ENCODE measurements at regions not wholly inside any gene's neighbourhood (a gene's known extent, or its start where the extent isn't known, plus 50 kb on each side); places are given as distances from the start of the nearest gene placed in this dataset.
"Not testable (repeated sequence)": the region's sequence is repeated elsewhere in the genome, so short reads cannot be mapped to it uniquely, and the experiment has no call there.

- not testable (repeated sequence) for H3K4me3 ChIP-seq (ENCODE audit: low read length); DNase-seq; H3K4me1 ChIP-seq (ENCODE audit: control insufficient read depth, insufficient read depth, low read length); H3K36me3 ChIP-seq (ENCODE audit: control insufficient read depth, insufficient read depth, low read length); H3K9me3 ChIP-seq (ENCODE audit: control insufficient read depth, low read depth, low read length); H3K27ac ChIP-seq (ENCODE audit: low read length)
- WGBS (ENCODE audit: insufficient coverage, low lambda C conversion rate) = no CpG with 5 or more reads among the region's 9 CpGs
- H3K27me3 ChIP-seq (ENCODE audit: control insufficient read depth, insufficient read depth, low read length) = peaks cover 32% of the 10 kb centered on the region
Measured at GRCh38 chr6:26749759-26750126, 90.2 kb upstream of the ZNF322 start.

- H3K9me3 ChIP-seq (ENCODE audit: control insufficient read depth, low read depth, low read length) = no peaks in the 10 kb centered on the region
- no peak for DNase-seq
- peaks cover 25% of the 10 kb centered on the region for H3K27me3 ChIP-seq (ENCODE audit: control insufficient read depth, insufficient read depth, low read length)
- H3K4me1 ChIP-seq (ENCODE audit: control insufficient read depth, insufficient read depth, low read length) = no peaks in the 10 kb centered on the region
- no peak overlapping the region for H3K4me3 ChIP-seq (ENCODE audit: low read length)
- H3K27ac ChIP-seq (ENCODE audit: low read length) = no peak overlapping the region
- no peaks in the 10 kb centered on the region for H3K36me3 ChIP-seq (ENCODE audit: control insufficient read depth, insufficient read depth, low read length)
- WGBS (ENCODE audit: insufficient coverage, low lambda C conversion rate) = no CpG with 5 or more reads among the region's 15 CpGs
Measured at GRCh38 chr6:26754212-26754611, 94.7 kb upstream of the ZNF322 start.

- H3K4me3 ChIP-seq (ENCODE audit: low read length); DNase-seq; H3K9me3 ChIP-seq (ENCODE audit: control insufficient read depth, low read depth, low read length); H3K36me3 ChIP-seq (ENCODE audit: control insufficient read depth, insufficient read depth, low read length); H3K4me1 ChIP-seq (ENCODE audit: control insufficient read depth, insufficient read depth, low read length); H3K27ac ChIP-seq (ENCODE audit: low read length): not testable (repeated sequence)
- WGBS (ENCODE audit: insufficient coverage, low lambda C conversion rate) = no CpG with 5 or more reads among the region's 20 CpGs
- H3K27me3 ChIP-seq (ENCODE audit: control insufficient read depth, insufficient read depth, low read length) = peaks cover 24% of the 10 kb centered on the region
Measured at GRCh38 chr6:26754801-26755200, 95.3 kb upstream of the ZNF322 start.

GRCh38 chr6:26756067-26756805 is 96.7 kb upstream of the ZNF322 start:
- H3K27me3 ChIP-seq (ENCODE audit: control insufficient read depth, insufficient read depth, low read length) = peaks cover 24% of the 10 kb centered on the region
- no CpG with 5 or more reads among the region's 29 CpGs for WGBS (ENCODE audit: insufficient coverage, low lambda C conversion rate)
- not testable (repeated sequence) for H3K4me1 ChIP-seq (ENCODE audit: control insufficient read depth, insufficient read depth, low read length); H3K9me3 ChIP-seq (ENCODE audit: control insufficient read depth, low read depth, low read length); H3K27ac ChIP-seq (ENCODE audit: low read length); H3K36me3 ChIP-seq (ENCODE audit: control insufficient read depth, insufficient read depth, low read length); H3K4me3 ChIP-seq (ENCODE audit: low read length); DNase-seq

- H3K27me3 ChIP-seq (ENCODE audit: control insufficient read depth, insufficient read depth, low read length) = not testable (repeated sequence)
- WGBS (ENCODE audit: insufficient coverage, low lambda C conversion rate) = no CpG with 5 or more reads among the region's 36 CpGs
Measured at GRCh38 chr6:26766203-26766902, 106.8 kb upstream of the ZNF322 start.

GRCh38 chr6:26770941-26771666 is 111.6 kb upstream of the ZNF322 start:
- not testable (repeated sequence) for H3K27ac ChIP-seq (ENCODE audit: low read length); H3K27me3 ChIP-seq (ENCODE audit: control insufficient read depth, insufficient read depth, low read length); H3K4me3 ChIP-seq (ENCODE audit: low read length); H3K36me3 ChIP-seq (ENCODE audit: control insufficient read depth, insufficient read depth, low read length); H3K9me3 ChIP-seq (ENCODE audit: control insufficient read depth, low read depth, low read length); DNase-seq; H3K4me1 ChIP-seq (ENCODE audit: control insufficient read depth, insufficient read depth, low read length)
- no CpG with 5 or more reads among the region's 31 CpGs for WGBS (ENCODE audit: insufficient coverage, low lambda C conversion rate)

More at GRCh38 chr6:26766203-26766902, 106.8 kb upstream of the ZNF322 start:
- H3K4me3 ChIP-seq (ENCODE audit: low read length); H3K4me1 ChIP-seq (ENCODE audit: control insufficient read depth, insufficient read depth, low read length); H3K9me3 ChIP-seq (ENCODE audit: control insufficient read depth, low read depth, low read length); H3K36me3 ChIP-seq (ENCODE audit: control insufficient read depth, insufficient read depth, low read length); H3K27ac ChIP-seq (ENCODE audit: low read length); DNase-seq: not testable (repeated sequence)

GRCh38 chr6:26773414-26773813 is 113.9 kb upstream of the ZNF322 start:
- H3K9me3 ChIP-seq (ENCODE audit: control insufficient read depth, low read depth, low read length); H3K4me1 ChIP-seq (ENCODE audit: control insufficient read depth, insufficient read depth, low read length); H3K4me3 ChIP-seq (ENCODE audit: low read length); H3K36me3 ChIP-seq (ENCODE audit: control insufficient read depth, insufficient read depth, low read length); DNase-seq; H3K27ac ChIP-seq (ENCODE audit: low read length); H3K27me3 ChIP-seq (ENCODE audit: control insufficient read depth, insufficient read depth, low read length): not testable (repeated sequence)
- no CpG with 5 or more reads among the region's 12 CpGs for WGBS (ENCODE audit: insufficient coverage, low lambda C conversion rate)

- H3K4me3 ChIP-seq (ENCODE audit: low read length); DNase-seq; H3K9me3 ChIP-seq (ENCODE audit: control insufficient read depth, low read depth, low read length); H3K27ac ChIP-seq (ENCODE audit: low read length); H3K36me3 ChIP-seq (ENCODE audit: control insufficient read depth, insufficient read depth, low read length); H3K27me3 ChIP-seq (ENCODE audit: control insufficient read depth, insufficient read depth, low read length); H3K4me1 ChIP-seq (ENCODE audit: control insufficient read depth, insufficient read depth, low read length): not testable (repeated sequence)
- no CpG with 5 or more reads among the region's 21 CpGs for WGBS (ENCODE audit: insufficient coverage, low lambda C conversion rate)
Measured at GRCh38 chr6:26780563-26780962, 121.0 kb upstream of the ZNF322 start.

- WGBS (ENCODE audit: insufficient coverage, low lambda C conversion rate) = no CpG with 5 or more reads among the region's 10 CpGs
- H3K36me3 ChIP-seq (ENCODE audit: control insufficient read depth, insufficient read depth, low read length); DNase-seq; H3K27ac ChIP-seq (ENCODE audit: low read length); H3K27me3 ChIP-seq (ENCODE audit: control insufficient read depth, insufficient read depth, low read length); H3K4me1 ChIP-seq (ENCODE audit: control insufficient read depth, insufficient read depth, low read length); H3K4me3 ChIP-seq (ENCODE audit: low read length); H3K9me3 ChIP-seq (ENCODE audit: control insufficient read depth, low read depth, low read length): not testable (repeated sequence)
Measured at GRCh38 chr6:26795474-26796307, 136.1 kb upstream of the ZNF322 start.

Measured in large intestine (tissue), 3 donors.